Panc1 (cell line): ENCODE measurements at regions not wholly inside any gene's neighbourhood (a gene's known extent, or its start where the extent isn't known, plus 50 kb on each side); places are given as distances from the start of the nearest gene placed in this dataset.
A peak's percentile ranks its signal among the peaks of the same experiment; 100 is the strongest.

Experiments used
- CTCF ChIP-seq: fragments of 450-650 bp; IDR thresholded peaks from 2 replicates; pipeline ENCODE4 v1.5.1; 2017; ENCODE audit warnings: mild to moderate bottlenecking
- POLR2AphosphoS5 ChIP-seq: IDR thresholded peaks from 2 replicates; pipeline ENCODE4 v1.6.1; 2012; ENCODE audit warnings: mild to moderate bottlenecking, low read depth, low read length, moderate library complexity

GRCh38 chr6:18595774-18596530, 208.8 kb downstream of the RNF144B start:
- no peak for TF ChIP-seq POLR2AphosphoS5
- TF ChIP-seq CTCF: peak; percentile 93
